Dermis microvascular lymphatic vessel endothelial cell (primary cell): ENCODE measurements at regions not wholly inside any gene's neighbourhood (a gene's known extent, or its start where the extent isn't known, plus 50 kb on each side); places are given as distances from the start of the nearest gene placed in this dataset.

Experiments
- DNase-seq, 2 donors: peaks; one replicate each; pipeline versions ENCODE4 v3.0.0 to v3.0.0-alpha.2; 2010; ENCODE audit warnings: low read depth in 2 of 2

DNA sequence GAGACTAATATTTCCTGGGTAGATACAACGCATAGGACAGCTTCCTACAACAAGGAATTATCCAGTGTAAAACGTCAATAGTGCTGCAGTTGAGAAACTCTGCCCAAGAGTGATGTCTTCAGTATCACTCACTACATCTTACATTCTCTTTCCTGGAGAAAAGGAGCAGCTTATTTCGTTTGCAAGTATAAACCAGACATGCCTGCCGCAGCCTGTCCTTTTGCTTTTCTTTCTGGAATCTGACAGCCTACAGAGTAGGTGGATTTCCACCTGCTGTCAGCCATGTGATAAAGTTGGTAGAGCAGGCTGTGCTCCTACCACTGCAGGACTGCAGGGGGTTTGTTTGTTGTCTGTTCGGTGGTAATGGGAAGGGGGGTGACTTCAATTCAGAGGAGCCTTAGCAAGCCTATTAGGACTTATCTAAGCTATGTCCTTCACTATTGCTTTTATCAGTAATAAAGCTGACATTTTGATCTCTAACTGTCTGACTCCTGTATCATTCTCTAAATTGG, 439.1 kb downstream of the GRB14 start:
- DNase-seq: no peak

DNA sequence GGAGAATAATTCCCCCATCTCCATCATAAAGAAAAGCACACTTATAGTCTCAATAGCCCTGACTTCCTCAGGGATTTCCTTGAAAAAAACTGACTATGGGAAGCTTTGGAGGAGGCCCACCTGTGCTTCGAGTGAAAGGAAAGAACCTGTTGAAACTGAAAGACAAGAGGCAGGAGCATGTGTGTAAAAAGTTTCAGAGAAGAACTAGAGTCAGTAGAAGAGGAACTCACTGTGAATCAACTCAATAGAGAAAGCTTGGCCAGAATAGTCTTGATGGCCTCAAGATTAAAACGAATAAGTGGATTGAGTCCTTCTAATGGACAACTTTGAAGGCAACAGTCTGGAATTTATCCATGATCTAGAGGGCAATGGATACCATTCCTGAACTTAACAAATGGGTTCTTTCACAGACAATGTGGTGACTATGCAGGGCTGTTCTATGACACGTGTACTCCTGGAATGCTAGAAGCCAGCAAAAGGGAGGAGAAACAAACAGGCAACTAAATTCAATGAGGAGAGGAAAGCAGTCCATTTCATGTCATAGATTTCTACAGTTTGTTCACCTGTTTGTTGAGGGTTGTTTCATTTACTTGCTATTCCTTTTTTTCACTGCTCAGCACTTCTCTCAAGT, 442.3 kb downstream of the GRB14 start:
- no peak for DNase-seq

DNA sequence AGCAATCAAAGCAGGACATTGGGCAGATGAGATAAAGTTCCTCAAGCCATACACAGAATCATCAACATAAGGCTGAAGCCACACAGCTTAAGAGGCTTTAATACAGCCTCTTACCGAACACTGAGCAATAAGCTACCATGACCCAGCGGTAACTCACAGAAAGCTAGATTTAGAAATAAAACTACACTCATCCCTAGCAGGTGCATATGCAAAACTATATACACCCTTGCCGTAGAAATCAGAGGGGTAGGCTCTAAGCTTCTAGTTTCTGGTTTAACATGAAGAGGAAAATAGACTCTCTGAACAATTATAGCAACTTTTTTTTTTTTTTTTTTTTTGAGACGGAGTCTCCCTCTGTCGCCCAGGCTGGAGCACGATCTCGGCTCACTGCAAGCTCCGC, 428.8 kb upstream of the FIGN start:
- DNase-seq: no peak

DNA sequence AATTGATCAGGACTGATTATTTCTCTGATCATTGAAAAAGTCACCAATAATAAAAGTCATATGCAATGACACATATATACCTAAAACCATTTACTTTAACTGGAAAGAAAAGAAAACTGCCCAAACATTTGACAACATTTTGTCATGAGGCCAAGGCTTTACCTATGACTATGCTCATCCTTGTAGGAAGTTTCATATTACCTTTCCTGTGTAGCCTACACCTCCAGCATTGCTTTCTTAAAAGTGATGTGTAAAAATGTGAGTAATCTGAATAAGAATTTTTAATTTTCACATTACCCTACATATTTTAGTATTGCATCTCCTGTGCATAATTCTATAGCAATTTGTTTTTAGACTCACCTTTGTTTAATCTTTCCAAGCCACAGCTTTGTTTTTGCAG, 419.8 kb upstream of the FIGN start:
- DNase-seq: no peak

DNA sequence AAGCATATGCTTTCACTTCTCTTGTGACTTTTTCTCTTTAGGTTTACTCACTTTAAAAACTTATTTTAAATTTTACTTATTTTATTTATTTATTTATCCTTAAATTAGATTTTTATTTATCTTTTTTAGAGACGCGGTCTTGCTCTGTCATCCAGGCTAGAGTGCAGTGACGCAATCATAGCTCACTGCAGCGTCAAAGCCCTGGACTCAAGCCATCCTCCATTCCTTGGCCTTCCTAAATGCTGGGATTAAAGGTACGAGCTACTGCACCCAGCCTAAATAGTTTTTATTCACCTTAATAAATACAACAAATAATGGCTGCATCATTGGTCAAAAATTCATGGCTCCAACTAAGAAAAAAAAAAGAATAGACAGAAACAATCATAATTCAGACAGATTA, 415.7 kb upstream of the FIGN start:
- no peak for DNase-seq

DNA sequence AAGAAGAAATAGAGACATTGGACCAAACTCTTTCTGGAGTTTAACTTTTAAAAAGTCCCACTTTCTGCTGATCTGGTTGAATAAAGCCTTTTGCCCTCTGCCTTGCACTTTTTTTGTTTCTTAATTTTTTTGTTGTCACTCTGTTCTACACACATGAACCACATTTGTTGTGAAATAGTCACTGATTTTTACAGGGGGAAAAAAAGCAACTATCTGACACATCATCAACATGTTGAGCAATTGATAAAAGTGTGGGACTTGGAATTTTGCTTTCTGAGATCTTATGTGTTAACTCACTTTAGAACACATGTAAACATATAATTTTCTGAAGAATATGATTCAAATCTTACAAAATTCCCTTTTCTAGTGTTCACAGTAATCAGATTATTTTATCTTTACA, 414.8 kb upstream of the FIGN start:
- no peak for DNase-seq

DNA sequence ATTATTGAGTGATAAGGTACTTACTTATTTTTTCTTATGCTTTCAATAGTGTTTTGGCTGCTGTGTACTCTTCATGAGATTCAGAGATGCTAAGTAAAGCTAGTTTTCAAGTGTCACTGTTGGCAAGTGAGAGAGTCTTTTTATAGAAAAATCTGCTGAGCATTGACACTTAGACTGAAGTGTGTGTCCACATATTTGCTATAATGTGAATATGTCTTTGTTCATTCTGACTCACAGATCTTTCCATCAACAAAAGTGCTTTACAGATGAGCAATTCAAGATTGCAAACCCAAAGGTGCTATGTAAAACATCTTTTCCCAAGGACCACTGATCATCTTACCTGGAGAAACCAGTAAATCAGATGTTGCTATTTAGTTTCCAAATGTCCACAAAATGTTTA, 410.6 kb upstream of the FIGN start:
- no peak for DNase-seq

DNA sequence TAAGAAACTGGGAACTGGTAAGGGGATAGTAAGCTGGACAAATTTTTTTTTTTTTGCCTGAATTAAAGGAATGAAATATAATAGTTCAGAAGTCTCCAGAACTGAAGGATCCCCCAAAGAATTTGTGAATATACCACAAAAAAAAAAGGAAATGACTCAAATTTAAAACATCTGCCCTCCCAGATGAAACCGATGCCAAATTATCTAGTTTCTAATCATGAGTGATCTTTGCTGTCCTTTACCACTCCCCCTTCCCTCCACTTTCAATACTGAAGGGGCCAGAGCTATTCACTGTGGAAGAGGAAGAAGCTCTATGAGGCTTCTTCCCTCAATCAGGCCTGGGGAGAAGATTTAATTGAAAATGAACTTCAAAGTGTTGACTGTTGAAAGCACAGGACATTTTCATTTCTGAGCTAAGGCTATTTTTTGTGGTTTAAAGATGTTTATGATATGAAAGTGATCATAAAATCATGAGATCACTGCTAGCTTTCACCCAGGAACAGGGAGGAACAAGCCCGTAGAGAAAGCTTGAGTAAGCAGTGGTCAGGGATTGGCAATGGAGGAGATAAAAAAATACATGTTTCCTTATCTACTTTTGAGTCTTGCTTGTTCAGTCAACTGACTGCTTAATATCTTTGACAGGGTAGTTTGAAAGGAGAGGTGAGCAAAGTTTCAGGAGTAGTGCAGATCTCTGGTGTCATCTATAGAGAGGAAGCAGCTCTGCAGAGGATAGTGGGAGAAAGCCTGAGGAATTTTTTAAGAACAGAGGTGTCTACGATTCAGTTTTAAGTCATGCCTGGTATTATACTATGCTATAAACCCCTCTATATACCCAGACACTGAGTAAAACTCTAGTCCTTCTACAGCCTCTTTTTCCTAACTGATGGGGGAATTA, 409.5 kb upstream of the FIGN start:
- DNase-seq: no peak

DNA sequence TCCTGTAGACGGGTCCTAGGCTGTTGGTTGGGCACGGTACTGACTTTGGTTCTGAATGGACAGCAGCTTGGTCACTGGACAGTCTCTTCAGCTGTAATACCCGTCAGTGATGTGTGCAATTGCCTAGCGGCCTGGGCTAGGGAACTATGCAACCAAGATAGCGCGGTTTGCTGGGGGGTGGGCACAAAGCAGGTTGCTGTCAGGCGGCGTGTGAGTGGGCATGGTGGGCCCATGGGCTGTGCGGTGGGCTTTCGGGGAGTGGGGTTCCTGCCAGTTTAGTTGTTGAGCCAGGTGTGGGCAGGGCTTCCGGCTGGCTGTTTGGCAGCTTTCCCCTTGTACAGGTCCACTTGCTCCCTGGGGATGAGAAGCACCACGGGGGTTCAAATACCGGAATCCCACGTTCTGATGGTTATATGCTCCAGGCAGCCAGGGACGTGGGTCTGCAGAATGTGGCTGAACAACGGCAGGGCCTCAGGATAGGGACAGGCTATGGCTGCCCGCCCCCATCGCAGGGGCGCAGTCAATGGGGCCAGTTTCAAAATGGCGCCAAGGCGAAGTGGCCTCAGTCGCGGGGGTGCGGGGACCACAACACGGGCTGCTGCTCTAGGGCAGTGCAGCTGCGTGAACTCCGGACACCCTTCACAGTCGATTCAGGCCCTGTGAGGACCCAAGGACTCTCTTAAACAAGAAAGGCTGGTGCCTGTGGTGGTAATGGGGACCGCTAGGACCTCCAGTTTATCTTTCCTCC, 407.5 kb upstream of the FIGN start:
- no peak for DNase-seq

DNA sequence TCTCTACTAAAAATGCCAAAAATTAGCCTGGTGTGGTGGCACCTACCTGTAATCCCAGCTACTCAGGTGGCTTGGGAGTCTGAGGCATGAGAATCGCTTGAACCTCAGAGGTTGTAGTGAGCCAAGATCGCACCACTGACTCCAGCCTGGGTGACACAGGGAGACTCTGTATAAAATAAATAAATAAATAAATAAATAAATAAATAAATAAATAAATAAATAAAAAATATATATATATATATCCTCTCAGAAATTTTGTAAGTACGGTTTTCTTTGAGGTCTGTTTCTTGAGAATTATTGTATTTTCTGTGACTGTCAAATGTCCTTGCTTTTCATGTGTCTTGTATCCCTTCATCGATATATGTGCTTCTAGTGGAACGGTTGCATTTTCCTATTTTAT, 406.9 kb upstream of the FIGN start:
- no peak for DNase-seq

DNA sequence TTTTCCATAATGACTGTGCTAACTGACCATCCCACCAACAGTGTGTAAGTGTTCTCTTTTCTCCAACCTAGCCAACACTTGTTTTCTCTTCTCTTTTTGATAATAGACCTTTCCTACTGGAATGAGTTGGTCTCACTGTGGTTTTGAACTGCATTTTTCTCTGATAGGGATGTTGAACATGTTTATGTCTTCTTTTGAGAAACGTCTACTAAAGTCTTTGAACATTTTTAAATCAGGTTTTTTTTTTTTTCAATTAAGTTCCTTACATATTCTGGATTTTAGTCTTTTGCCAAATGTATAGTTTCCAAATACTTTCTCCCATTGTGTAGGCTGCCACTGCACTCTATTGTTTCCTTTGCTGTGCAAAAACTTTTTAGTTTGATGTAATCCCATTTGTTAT, 405.5 kb upstream of the FIGN start:
- DNase-seq: no peak

DNA sequence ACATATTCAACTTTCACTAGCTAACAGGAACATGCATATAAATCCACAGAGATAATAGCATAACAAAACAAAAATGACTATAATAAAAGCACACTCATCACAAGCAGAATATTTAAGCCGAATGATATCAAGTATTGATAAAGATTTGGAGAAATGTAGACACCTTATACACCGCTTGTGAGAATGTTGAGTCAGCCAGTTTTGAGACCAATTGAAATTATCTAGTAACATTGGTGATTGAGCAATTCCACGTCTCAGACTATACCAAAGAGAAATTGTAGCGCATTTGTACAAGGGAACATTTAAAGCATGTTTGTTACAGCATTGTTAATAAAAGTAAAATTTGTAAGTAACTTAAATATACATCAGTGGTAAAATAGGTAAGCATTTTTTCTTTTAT, 402.9 kb upstream of the FIGN start:
- DNase-seq: no peak

DNA sequence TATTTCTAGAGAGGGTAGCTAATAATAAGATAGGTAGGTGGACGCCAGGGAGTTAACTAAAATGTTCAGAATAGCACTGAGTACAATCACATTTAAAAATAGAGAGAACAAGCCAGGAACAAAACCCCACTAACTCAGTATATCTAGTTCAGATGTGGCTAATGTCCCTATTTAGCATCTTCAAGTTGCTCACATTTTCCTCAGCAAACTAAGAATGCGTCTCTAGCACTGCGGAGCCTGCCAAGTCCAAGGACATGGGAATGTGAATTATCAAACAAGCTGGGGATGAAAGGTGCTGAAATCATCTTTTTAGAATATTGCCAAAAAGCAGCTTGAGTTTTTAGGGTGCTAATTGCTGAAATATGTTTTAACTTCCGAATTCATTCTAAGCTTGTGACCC, 398.5 kb upstream of the FIGN start:
- no peak for DNase-seq

DNA sequence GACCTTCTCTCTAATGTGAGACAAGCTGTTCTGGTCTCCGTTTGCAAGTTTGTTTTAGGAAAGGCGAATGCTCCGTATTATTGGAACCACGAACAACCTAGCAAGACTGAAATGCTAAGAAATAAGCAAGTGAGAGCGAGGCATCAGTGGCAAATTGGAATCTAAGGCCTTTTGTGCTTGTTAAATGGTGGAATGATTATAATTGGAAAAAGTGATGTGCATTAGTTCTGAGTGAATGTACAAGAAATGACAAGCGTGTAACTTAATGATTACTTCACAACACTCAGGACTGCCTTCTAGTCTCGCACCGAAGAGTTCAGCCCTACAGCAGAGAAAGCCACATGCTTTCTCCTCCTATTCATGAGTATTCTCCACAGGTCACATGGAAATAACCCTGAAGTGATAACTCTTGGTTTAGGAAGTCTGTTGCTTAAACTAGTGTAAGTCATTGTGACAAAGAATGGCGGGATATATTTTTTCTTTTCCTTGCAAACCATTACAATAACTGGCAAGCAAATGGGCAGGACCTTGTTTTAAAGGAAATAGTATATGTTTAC, 392.2 kb upstream of the FIGN start:
- no peak for DNase-seq

DNA sequence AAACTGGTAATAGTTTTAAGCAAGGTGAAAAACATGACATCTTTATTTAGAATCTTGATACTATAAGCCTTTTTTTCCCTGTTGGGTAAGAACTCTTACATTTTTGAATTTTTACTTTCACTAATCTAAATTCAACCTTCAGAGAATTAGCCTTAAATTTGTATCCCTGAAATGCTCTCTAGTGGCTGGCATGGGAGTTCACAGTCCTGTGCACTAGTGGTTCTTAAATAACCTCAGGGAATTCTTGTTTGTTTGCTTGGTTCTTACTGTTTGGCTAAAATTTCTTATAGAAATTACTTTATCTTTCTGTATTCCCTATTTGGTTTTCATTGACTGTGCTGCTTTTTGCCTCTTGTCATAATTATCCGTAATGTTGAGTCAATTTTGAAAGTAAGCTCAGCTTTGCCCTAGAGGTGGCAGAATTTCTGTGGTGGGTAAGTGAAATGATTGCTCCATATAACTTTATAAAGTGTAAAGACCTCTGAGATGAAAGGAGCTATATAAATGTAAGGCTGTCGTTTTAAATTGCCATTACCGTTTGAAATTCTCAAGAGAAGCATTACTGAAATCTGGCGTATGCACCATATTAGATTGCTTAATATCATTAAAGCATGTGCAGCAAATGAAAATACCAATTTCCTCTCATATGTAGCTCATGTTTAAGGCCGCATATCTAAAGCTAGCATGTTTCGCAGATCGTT, 391.3 kb upstream of the FIGN start:
- no peak for DNase-seq

DNA sequence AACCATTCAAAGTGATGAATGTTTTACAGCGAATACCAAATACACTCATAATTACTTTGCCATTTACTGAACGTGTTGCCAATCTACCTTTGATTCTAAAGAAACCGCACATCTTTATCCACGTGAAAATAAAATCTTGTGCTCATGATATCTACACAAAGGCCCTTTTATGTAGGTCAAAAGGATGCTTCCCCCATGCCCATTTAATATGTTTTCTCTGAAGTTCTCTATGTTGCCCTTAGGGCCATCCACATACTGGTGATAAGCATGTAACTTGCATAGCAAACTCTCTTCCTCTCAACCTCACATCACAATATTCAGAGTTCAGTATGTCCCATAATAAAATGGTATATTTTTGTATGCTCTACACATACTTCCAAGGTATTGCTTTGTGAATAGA, 380.0 kb upstream of the FIGN start:
- DNase-seq: no peak

DNA sequence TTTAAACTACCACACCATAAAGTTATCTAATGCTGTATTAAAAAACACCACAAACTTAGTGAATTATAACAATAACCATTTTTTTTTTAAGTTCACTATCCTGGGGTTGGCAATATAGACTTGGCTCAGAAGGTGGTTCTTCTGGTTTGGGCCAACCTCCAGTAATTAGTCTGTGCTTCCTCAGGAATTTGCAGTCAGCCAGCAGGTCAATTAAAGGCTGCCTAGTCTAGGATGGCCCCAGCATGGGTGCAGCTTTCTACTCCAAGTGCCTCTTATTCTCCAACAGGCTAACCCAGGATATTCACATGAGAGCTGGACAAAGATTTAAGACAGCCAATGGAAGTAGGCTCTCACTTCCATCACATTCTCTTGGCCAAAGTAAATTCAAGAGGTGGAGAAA, 379.1 kb upstream of the FIGN start:
- DNase-seq: no peak

DNA sequence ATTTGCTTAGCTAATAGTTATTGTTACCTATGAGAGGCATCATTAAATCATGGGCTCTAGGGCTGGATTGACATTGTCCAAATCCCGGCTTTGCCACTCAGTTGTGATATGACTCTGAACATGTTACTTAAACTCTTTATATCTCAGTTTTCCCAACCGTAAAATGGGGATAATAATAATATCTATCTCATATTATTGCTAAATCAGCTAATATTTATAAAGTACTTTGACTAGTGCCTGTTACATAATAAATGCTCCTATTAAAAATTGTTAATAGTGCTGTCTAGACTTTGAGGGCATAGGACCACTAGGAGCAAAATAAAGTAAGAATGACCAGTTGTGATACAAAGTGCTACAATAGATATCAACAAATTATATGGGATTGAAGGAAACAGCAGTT, 376.3 kb upstream of the FIGN start:
- no peak for DNase-seq

DNA sequence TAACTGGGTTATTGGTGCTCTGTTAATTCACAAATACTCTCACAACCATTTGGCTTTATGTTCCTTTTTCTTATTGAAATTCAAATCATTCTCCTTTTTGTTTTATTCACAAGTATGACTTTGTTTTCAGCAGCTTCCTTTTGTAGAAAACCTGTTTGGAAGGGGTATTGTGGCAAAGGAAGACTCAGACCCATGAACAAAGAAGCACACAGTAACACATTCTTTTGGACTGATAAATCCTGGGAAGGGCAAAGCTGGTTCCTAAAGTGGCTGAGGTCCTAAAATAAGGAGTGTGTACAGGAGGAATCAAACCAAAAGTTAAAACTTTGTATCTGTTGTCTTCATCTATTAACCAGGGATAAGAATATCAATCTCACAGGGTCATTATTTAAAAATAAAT, 374.7 kb upstream of the FIGN start:
- DNase-seq: no peak

DNA sequence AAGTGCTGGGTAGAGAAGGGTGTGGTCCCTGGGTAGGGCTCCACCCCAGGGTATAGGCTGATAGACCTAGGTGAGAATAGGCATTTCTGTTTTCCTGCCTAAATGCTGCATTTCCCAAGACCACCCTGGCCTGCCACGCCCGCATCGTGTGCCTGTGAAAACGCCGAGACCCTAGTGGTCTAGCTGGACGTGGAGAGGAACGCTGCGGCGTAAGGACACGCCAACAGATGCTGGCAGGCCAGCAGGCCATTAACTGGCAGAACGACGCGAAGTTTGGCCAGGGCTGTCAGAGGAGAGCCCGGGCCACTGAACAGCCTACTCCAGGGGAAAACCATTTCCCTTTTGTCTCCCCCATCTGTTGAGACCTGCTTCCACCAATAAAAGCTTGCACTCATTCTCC, 373.2 kb upstream of the FIGN start:
- DNase-seq: no peak

DNA sequence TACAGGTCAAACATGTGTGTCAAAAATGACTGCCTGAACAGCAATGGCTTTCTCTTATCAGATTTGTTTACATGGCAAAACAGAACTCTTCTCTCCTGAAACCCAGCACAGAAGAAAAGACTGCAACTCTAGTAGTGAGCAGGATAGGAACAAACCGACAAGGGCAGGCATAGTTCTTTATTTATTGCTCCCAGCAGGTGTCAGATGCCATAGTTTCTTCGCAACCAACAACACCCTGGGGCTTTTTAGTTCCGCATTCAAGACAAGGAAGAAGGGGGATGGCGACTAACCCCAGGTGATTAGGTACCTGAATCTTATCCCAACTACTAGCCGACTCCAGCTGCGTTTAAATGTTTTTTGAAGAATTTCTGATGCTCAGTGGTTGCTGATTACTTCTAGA, 367.5 kb upstream of the FIGN start:
- DNase-seq: no peak

DNA sequence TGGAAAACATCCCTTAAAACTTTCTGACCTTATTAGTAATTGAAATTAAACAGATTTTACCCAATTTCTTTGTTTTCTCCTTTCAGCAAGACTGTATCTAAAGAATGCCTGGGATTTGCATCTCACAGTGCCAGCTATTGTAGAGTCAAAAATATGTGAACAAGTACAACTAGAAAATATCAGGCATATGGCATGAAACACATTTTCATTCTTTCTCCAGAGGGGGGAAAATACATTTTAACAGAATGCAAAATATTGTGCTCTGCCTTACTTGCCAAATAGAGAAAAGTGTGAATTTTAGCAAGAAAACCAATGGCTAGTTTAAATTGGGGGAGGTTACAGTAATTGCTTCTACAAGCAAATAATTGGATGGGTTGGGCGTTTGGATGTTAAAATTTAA, 366.6 kb upstream of the FIGN start:
- DNase-seq: no peak
